GM23338 (cell line): ENCODE measurements at regions not wholly inside any gene's neighbourhood (a gene's known extent, or its start where the extent isn't known, plus 50 kb on each side); places are given as distances from the start of the nearest gene placed in this dataset.

Experiments used
- CREB1 ChIP-seq: fragments of 250-450 bp; sonication (Bioruptor Pico); IDR thresholded peaks from 2 replicates; pipeline ENCODE4 v1.5.0; 2020; ENCODE audit warnings: low read depth, mild to moderate bottlenecking, moderate library complexity
- CTCF ChIP-seq, 2 experiments: fragments of 200-600 bp in 1 of 2; sonication (generic) in 1 of 2; conservative IDR thresholded peaks; 2 replicates each; pipeline versions ENCODE4 v1.5.1 to v1.6.1; 2016 to 2017; ENCODE audit warnings: antibody characterized with exemption in 2 of 2, low read depth in 2 of 2, mild to moderate bottlenecking in 2 of 2, moderate library complexity in 1 of 2
- ETS1 ChIP-seq: IDR thresholded peaks from 2 replicates; pipeline ENCODE4 v1.6.1; 2016; ENCODE audit warnings: antibody characterized with exemption
- EZH2 ChIP-seq: fragments of 200-600 bp; sonication (generic); IDR thresholded peaks from one replicate; pipeline ENCODE4 v1.8.0; 2017; ENCODE audit warnings: antibody characterized with exemption, mild to moderate bottlenecking, low read depth; ENCODE audit not compliant: unreplicated experiment
- EZH2phosphoT487 ChIP-seq: fragments of 200-600 bp; sonication (generic); IDR thresholded peaks from one replicate; pipeline ENCODE4 v1.8.1; 2018; ENCODE audit warnings: antibody characterized with exemption; ENCODE audit not compliant: unreplicated experiment
- POLR2AphosphoS5 ChIP-seq: IDR thresholded peaks from 2 replicates; pipeline ENCODE4 v1.6.1; 2016; ENCODE audit warnings: antibody characterized with exemption, low read depth
- REST ChIP-seq: IDR thresholded peaks from one replicate; pipeline ENCODE4 v1.6.1; 2018; ENCODE audit warnings: antibody characterized with exemption; ENCODE audit not compliant: unreplicated experiment
- ZNF114 ChIP-seq: fragments of 250-450 bp; sonication (Bioruptor Pico); IDR thresholded peaks from 2 replicates; pipeline ENCODE4 v1.5.0; 2020; ENCODE audit warnings: mild to moderate bottlenecking, moderate library complexity
- ZNF331 ChIP-seq: fragments of 250-450 bp; sonication (Bioruptor Pico); IDR thresholded peaks from 2 replicates; pipeline ENCODE4 v1.5.0; 2020; ENCODE audit warnings: low read depth, mild to moderate bottlenecking, moderate library complexity

- TF ChIP-seq EZH2phosphoT487 (no peak), CTCF (conservative IDR thresholded peaks at IDR 0.05; ENCODE audit: low read depth in 2 of 2) (no peak), EZH2 (no peak), POLR2AphosphoS5 (no peak), REST (no peak), CREB1 (CRISPR knock-in tag) (no peak), ZNF114 (no peak), ETS1 (no peak), ZNF331 (no peak)
Measured at GRCh38 chr1:29629814-29630516, 393.6 kb downstream of the PTPRU start.
